ENCODE measurements at regions not wholly inside any gene's neighbourhood (a gene's known extent, or its start where the extent isn't known, plus 50 kb on each side); places are given as distances from the start of the nearest gene placed in this dataset.

DNA sequence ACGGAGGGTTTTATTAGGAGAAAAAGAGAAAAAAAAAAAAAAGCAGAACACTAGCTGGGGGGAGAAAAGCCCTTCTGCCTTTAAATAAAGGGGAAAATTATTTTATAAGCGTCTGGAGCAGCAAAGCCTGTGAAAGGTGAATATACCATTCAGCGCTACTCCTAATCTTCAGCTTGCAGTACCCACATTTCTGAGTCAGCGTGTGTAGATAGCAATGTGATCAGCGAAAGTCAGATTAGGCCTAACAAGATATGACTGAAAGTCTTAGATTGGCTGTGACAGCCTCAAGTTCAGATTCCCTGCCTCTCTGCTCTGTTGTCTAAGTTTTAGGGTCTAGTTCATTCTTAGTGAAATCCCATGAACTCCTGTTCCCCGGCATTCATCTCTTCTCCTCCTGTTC is 279.5 kb downstream of the TMEM114 start:
- H3K9me3 Mint-ChIP-seq, result peaks cover 5% of the 10 kb centered on the region
- peaks cover 25% of the 10 kb centered on the region for H3K27me3 Mint-ChIP-seq
- TF ChIP-seq, protein P1, sequence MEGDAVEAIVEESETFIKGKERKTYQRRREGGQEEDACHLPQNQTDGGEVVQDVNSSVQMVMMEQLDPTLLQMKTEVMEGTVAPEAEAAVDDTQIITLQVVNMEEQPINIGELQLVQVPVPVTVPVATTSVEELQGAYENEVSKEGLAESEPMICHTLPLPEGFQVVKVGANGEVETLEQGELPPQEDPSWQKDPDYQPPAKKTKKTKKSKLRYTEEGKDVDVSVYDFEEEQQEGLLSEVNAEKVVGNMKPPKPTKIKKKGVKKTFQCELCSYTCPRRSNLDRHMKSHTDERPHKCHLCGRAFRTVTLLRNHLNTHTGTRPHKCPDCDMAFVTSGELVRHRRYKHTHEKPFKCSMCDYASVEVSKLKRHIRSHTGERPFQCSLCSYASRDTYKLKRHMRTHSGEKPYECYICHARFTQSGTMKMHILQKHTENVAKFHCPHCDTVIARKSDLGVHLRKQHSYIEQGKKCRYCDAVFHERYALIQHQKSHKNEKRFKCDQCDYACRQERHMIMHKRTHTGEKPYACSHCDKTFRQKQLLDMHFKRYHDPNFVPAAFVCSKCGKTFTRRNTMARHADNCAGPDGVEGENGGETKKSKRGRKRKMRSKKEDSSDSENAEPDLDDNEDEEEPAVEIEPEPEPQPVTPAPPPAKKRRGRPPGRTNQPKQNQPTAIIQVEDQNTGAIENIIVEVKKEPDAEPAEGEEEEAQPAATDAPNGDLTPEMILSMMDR (conservative IDR thresholded peaks at IDR 0.05), result no peak
- H3K36me3 Mint-ChIP-seq, result no peaks in the 10 kb centered on the region
- no peak overlapping the region for H3K4me3 Mint-ChIP-seq
- DNase-seq (ENCODE audit: extremely low spot score, unreplicated experiment), result no peak
- peaks cover 6% of the 10 kb centered on the region for H3K4me1 Mint-ChIP-seq (ENCODE audit: unreplicated experiment)
- H3K27ac Mint-ChIP-seq, result no peak overlapping the region

DNA sequence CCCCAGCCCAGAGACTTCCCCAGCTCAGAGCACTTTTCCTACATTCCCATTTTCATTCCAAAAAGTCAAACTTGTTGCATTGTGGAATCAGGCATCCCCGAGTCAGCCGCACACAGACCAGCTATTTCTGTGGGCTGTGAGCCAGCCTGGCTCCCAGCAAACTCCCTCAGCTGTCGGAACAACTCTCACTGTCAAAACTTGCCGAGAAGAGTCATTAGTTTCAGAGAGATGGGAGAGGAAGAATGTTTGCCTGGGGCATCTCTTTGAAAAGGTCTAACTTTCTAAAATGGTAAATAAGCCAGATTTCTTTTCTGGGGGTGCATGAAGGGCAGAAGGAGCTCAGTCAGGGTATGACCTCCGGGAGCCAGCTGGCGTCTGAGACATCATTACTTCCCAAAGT is 280.0 kb downstream of the TMEM114 start:
- Mint-ChIP-seq H3K27ac (peak overlapping the region; percentile 65), H3K4me3 (peak overlapping the region; percentile 44), H3K9me3 (peaks cover 5% of the 10 kb centered on the region), H3K36me3 (no peaks in the 10 kb centered on the region), H3K4me1 (ENCODE audit: unreplicated experiment) (peaks cover 6% of the 10 kb centered on the region), H3K27me3 (peaks cover 28% of the 10 kb centered on the region)
- TF ChIP-seq, protein P1 (conservative IDR thresholded peaks at IDR 0.05), result no peak
- DNase-seq (ENCODE audit: extremely low spot score, unreplicated experiment), result no peak

DNA sequence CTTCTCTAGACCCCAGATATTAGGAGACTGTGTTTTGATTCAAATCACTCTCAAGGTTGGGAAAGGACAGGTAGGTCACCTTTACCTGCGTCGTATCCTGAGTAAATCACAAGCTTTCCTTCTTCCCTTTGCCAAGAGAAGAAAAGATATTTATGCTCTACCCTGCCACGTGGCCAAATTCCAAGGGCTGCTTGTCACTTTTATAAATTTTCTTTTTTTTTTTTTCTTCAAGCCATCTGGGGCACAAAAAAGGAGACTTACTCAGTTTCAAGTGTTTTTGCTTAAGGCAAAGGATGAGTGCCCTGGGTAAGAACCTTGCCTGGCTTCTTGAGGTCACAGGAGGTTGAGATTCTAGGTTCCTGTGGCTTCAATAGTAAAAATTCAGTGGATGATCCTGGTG is 285.1 kb downstream of the TMEM114 start:
- Mint-ChIP-seq H3K4me3 (no peak overlapping the region), H3K27me3 (peaks cover 14% of the 10 kb centered on the region), H3K9me3 (peaks cover 5% of the 10 kb centered on the region), H3K4me1 (ENCODE audit: unreplicated experiment) (peaks cover 1% of the 10 kb centered on the region), H3K27ac (no peak overlapping the region), H3K36me3 (no peaks in the 10 kb centered on the region)
- TF ChIP-seq, protein P1 (conservative IDR thresholded peaks at IDR 0.05), result no peak
- no peak for DNase-seq (ENCODE audit: extremely low spot score, unreplicated experiment)

DNA sequence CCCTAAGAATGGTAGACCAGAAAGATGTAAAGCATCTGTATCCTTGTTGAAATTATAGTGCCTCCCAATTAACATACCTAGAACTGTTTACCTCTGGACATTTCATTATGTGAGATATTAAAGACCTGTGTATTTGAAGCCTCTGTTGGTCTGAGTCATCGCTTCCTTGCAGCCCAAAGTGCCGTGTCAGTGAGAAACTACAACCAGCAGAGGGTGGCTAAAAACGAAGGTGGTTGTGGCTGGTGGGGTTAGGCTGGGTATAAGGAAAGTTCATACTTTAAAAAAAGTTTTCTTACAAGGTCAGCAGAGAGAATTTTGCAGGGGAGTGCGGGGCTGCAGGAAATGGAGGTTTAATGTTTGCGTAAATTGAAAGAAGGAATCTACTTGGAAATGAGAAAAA is 290.7 kb downstream of the TMEM114 start:
- no peaks in the 10 kb centered on the region for H3K4me1 Mint-ChIP-seq (ENCODE audit: unreplicated experiment)
- no peaks in the 10 kb centered on the region for H3K36me3 Mint-ChIP-seq
- TF ChIP-seq, protein P1 (conservative IDR thresholded peaks at IDR 0.05), result no peak
- H3K27ac Mint-ChIP-seq, result no peak overlapping the region
- no peak overlapping the region for H3K4me3 Mint-ChIP-seq
- no peak for DNase-seq (ENCODE audit: extremely low spot score, unreplicated experiment)
- no peaks in the 10 kb centered on the region for H3K9me3 Mint-ChIP-seq
- H3K27me3 Mint-ChIP-seq, result peaks cover 13% of the 10 kb centered on the region

DNA sequence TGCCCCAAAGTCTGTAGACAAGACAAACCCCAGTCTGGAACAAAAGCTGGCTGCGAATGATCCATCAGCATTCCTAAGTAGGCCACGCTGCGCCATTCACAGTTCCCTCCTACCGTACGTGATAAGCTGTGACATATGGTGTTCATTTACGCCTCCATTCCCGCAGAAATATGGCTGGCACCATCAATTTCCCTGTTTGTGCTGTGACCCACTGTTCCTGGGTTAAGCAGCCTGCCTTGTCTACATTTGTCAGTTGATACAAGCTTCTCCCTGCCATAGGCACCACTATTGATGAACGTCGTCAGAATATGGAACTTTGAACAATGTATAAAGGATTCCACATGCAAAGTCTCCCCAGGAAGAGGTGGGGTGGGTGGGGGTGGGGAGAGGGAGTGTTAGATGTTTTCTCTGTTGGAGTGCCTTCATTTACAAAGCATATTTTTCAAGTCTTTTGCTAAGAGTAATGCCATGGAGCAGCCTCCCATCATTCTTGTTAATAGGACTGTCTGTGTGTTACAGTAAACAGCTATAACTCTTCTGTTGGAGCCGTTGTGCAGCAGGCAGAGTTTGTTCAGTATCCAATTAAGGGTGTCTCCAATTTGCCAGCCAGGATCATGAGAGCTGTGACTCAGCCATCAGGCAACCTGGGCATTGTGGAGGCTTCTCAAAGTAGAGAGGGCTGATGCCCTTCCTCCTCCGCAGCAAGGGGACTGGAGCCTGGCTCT is 294.6 kb downstream of the TMEM114 start:
- H3K4me1 Mint-ChIP-seq (ENCODE audit: unreplicated experiment), result no peaks in the 10 kb centered on the region
- DNase-seq (ENCODE audit: extremely low spot score, unreplicated experiment), result no peak
- H3K4me3 Mint-ChIP-seq, result no peak overlapping the region
- peaks cover 24% of the 10 kb centered on the region for H3K27me3 Mint-ChIP-seq
- H3K36me3 Mint-ChIP-seq, result no peaks in the 10 kb centered on the region
- TF ChIP-seq, protein P1 (conservative IDR thresholded peaks at IDR 0.05), result no peak
- H3K9me3 Mint-ChIP-seq, result no peaks in the 10 kb centered on the region
- no peak overlapping the region for H3K27ac Mint-ChIP-seq
